Activated T-helper 17 cell treated with anti-CD3 and anti-CD28 coated beads, Interleukin-2, amount 50 U/mL, for 72 hours (primary cell): ENCODE measurements at regions not wholly inside any gene's neighbourhood (a gene's known extent, or its start where the extent isn't known, plus 50 kb on each side); places are given as distances from the start of the nearest gene placed in this dataset.
"Not testable (repeated sequence)": the region's sequence is repeated elsewhere in the genome, so short reads cannot be mapped to it uniquely, and the experiment has no call there.

Source experiments
- ATAC-seq: fragments of 150-1000 bp; cut with Tn5 transposase; replicated peaks from 2 replicates; pipeline ENCODE4 v1.10.0; 2021; ENCODE audit warnings: mild to moderate bottlenecking, moderate library complexity
- H3K27ac Mint-ChIP-seq: one replicate; pipeline ENCODE4 v1.8.0; 2022; ENCODE audit warnings: mixed read lengths
- H3K27me3 Mint-ChIP-seq: one replicate; pipeline ENCODE4 v1.8.0; 2022; ENCODE audit warnings: mixed read lengths
- H3K36me3 Mint-ChIP-seq: one replicate; pipeline ENCODE4 v1.8.0; 2022; ENCODE audit warnings: low read depth, mild to moderate bottlenecking, mixed read lengths
- H3K4me1 Mint-ChIP-seq: one replicate; pipeline ENCODE4 v1.8.0; 2022; ENCODE audit warnings: mixed read lengths
- H3K4me3 Mint-ChIP-seq: one replicate; pipeline ENCODE4 v1.8.0; 2022; ENCODE audit warnings: mild to moderate bottlenecking, mixed read lengths
- H3K9me3 Mint-ChIP-seq: one replicate; pipeline ENCODE4 v1.8.0; 2022; ENCODE audit warnings: mixed read lengths

DNA sequence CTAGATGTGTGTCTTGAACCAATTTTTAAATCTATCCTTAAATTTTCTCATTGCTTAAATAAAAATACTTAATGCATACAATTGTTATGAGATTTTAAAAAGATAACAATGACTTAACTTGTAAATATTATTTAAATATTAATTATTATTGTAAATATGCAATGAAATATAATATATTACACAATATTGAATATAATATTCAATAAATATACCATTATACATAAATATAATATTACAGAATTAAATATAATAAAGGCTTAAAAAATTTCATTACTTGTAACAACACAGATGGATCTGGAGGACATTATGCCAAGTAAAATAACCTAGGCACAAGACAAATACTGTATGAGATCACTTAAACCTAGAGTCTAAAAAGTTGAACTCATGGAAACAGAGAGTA lies 1532.3 kb downstream of the PCDH9 start:
- no peak overlapping the region for H3K4me3 Mint-ChIP-seq
- no peak for ATAC-seq
- no peaks in the 10 kb centered on the region for H3K36me3 Mint-ChIP-seq
- no peaks in the 10 kb centered on the region for H3K27me3 Mint-ChIP-seq
- H3K27ac Mint-ChIP-seq = no peak overlapping the region
- H3K4me1 Mint-ChIP-seq = no peaks in the 10 kb centered on the region
- peaks cover 12% of the 10 kb centered on the region for H3K9me3 Mint-ChIP-seq

DNA sequence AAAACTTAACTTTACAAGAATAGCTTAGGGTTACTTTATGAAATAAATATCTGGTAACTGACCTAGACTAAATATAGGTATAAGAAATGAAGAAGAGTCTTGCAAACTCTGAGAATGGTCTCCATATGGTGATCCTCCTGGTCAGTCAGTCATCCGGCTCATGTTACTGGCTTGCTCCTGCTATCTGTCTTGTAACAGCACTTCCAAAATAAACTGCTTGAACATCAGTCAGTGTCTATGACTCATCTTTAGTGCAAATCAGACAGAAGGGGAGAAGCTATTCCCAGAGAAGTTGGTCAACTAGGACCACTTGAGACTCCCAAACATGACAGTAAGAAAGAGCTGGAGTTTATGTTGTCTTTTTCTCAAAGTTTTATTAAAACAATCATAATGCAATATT lies 1550.9 kb downstream of the PCDH9 start:
- Mint-ChIP-seq H3K27ac (no peak overlapping the region), H3K9me3 (peaks cover 13% of the 10 kb centered on the region), H3K4me1 (no peaks in the 10 kb centered on the region), H3K36me3 (no peaks in the 10 kb centered on the region), H3K4me3 (no peak overlapping the region), H3K27me3 (no peaks in the 10 kb centered on the region)
- ATAC-seq = no peak

DNA sequence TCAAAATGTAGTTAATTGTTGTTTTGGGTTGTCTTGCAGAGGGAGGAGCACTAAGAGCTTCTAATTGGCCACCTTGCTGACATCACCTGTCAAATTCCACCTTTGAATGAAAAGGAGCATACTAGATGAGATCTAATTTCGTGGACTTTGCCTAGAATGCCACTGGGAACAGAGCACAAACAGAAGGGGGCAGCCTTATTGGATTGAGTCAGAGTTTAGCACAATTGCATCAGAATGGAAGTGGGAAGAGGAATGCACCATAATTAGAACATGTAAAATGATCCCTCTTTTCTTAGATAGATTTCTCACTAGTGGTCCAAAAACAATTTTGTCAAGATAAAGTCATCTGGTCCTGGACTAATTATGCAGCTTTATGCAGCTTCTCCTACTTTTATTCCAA lies 1552.2 kb downstream of the PCDH9 start:
- no peak overlapping the region for H3K27ac Mint-ChIP-seq
- no peak for ATAC-seq
- no peaks in the 10 kb centered on the region for H3K27me3 Mint-ChIP-seq
- no peaks in the 10 kb centered on the region for H3K4me1 Mint-ChIP-seq
- H3K9me3 Mint-ChIP-seq = peaks cover 18% of the 10 kb centered on the region
- no peak overlapping the region for H3K4me3 Mint-ChIP-seq
- H3K36me3 Mint-ChIP-seq = no peaks in the 10 kb centered on the region

DNA sequence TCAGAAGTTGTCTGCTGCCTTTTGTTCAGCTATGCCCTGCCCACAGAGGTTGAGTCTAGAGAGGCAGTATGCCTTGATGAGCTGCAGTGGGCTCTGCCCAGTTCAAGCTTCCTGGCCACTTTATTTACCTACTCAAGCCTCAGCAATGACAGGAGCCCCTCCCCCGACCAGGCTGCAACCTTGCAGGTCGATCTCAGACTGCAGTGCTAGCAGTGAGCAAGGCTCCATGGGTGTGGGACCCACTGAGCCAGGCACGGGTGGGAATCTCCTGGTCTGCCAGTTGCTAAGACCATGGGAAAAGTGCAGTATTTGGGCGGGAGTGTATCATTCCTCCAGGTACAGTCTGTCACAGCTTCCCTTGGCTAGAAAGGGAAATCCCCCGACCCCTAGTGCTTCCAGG lies 1554.8 kb downstream of the PCDH9 start:
- not testable (repeated sequence) for ATAC-seq, H3K4me1 Mint-ChIP-seq, H3K27me3 Mint-ChIP-seq, H3K27ac Mint-ChIP-seq, H3K4me3 Mint-ChIP-seq, H3K36me3 Mint-ChIP-seq
- peaks cover 28% of the 10 kb centered on the region for H3K9me3 Mint-ChIP-seq

GRCh38 chr13:65670014-65670625 lies 1560.0 kb downstream of the PCDH9 start:
- ATAC-seq = no peak
- Mint-ChIP-seq H3K36me3 (no peaks in the 10 kb centered on the region), H3K27ac (no peak overlapping the region), H3K27me3 (no peaks in the 10 kb centered on the region), H3K9me3 (peaks cover 24% of the 10 kb centered on the region), H3K4me3 (no peak overlapping the region), H3K4me1 (no peaks in the 10 kb centered on the region)

DNA sequence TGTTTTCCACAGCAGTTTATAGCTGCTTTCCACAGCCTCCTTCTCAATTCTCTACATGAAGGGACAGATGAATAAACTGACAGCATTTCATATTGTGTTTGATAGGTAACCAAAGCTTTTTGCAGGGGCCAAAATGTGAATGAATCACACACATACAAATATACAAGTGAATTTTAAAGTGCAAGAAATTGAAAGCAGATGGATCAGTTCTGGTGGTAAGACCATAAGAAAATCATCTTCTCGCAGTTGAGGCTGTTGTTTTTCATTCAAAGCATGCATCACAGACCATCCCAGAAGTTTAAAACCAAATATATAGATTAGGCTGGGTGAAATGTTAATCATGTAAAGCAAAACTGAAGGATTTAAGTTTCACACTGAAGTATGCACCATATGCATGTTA lies 1569.4 kb downstream of the PCDH9 start:
- H3K4me3 Mint-ChIP-seq = no peak overlapping the region
- peaks cover 11% of the 10 kb centered on the region for H3K9me3 Mint-ChIP-seq
- ATAC-seq = no peak
- H3K27ac Mint-ChIP-seq = no peak overlapping the region
- H3K36me3 Mint-ChIP-seq = no peaks in the 10 kb centered on the region
- H3K27me3 Mint-ChIP-seq = no peaks in the 10 kb centered on the region
- no peaks in the 10 kb centered on the region for H3K4me1 Mint-ChIP-seq

- ATAC-seq = no peak
Observed at GRCh38 chr13:65656740-65657329, 1573.3 kb downstream of the PCDH9 start.

GRCh38 chr13:65653613-65654012 lies 1576.5 kb downstream of the PCDH9 start:
- no peak for ATAC-seq
- no peaks in the 10 kb centered on the region for H3K27me3 Mint-ChIP-seq
- no peak overlapping the region for H3K27ac Mint-ChIP-seq
- H3K9me3 Mint-ChIP-seq = peaks cover 5% of the 10 kb centered on the region
- H3K36me3 Mint-ChIP-seq = no peaks in the 10 kb centered on the region
- H3K4me1 Mint-ChIP-seq = no peaks in the 10 kb centered on the region
- H3K4me3 Mint-ChIP-seq = no peak overlapping the region

More at GRCh38 chr13:65656740-65657329, 1573.3 kb downstream of the PCDH9 start:
- H3K27me3 Mint-ChIP-seq = no peaks in the 10 kb centered on the region
- H3K4me1 Mint-ChIP-seq = no peaks in the 10 kb centered on the region
- no peak overlapping the region for H3K4me3 Mint-ChIP-seq
- H3K36me3 Mint-ChIP-seq = no peaks in the 10 kb centered on the region
- peaks cover 4% of the 10 kb centered on the region for H3K9me3 Mint-ChIP-seq
- no peak overlapping the region for H3K27ac Mint-ChIP-seq

DNA sequence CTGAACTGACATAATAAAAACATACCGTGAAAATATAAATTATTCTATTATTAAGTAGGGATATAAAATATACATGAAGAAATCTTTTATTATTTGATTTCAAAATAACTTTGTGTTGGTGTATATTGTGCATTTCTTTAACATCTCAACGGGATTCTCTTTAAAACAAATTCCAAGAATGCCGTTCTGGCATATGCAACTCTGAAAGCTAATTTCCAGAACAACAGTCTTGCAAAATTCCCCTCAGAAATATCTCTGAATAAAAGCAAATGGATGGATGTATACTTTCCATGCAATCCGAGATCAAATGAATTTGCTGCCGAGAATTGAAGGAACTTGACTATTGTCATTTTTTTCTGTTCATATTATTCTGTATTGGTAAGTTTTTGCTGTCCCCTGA lies 1579.8 kb downstream of the PCDH9 start:
- Mint-ChIP-seq H3K4me1 (no peaks in the 10 kb centered on the region), H3K4me3 (no peak overlapping the region), H3K27ac (no peak overlapping the region), H3K27me3 (no peaks in the 10 kb centered on the region), H3K9me3 (peaks cover 5% of the 10 kb centered on the region), H3K36me3 (no peaks in the 10 kb centered on the region)
- no peak for ATAC-seq

GRCh38 chr13:65642996-65643395 lies 1587.1 kb downstream of the PCDH9 start:
- no peak overlapping the region for H3K27ac Mint-ChIP-seq
- H3K9me3 Mint-ChIP-seq = peaks cover 7% of the 10 kb centered on the region
- no peak for ATAC-seq
- no peaks in the 10 kb centered on the region for H3K27me3 Mint-ChIP-seq
- H3K4me3 Mint-ChIP-seq = no peak overlapping the region
- H3K36me3 Mint-ChIP-seq = no peaks in the 10 kb centered on the region
- no peaks in the 10 kb centered on the region for H3K4me1 Mint-ChIP-seq

DNA sequence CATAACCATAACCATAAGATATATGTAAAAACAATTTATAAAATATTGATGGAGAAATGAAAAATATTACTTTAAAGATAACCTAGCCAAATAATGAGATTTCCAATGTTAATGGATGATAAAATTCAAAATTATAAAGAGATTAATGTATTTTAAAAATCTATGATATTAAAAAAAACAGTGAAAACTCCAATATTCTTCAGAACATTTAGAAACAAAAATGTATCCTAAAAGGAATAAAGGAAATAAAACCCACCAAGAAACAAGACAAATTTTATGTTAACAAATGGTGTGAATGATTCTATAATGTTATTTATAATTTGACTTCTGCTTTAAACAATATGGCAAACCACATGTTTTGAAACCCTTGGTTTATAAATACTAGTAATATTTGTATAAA lies 1587.8 kb downstream of the PCDH9 start:
- H3K9me3 Mint-ChIP-seq = peaks cover 7% of the 10 kb centered on the region
- no peak for ATAC-seq
- no peaks in the 10 kb centered on the region for H3K36me3 Mint-ChIP-seq
- H3K27ac Mint-ChIP-seq = no peak overlapping the region
- no peaks in the 10 kb centered on the region for H3K4me1 Mint-ChIP-seq
- no peaks in the 10 kb centered on the region for H3K27me3 Mint-ChIP-seq
- no peak overlapping the region for H3K4me3 Mint-ChIP-seq

DNA sequence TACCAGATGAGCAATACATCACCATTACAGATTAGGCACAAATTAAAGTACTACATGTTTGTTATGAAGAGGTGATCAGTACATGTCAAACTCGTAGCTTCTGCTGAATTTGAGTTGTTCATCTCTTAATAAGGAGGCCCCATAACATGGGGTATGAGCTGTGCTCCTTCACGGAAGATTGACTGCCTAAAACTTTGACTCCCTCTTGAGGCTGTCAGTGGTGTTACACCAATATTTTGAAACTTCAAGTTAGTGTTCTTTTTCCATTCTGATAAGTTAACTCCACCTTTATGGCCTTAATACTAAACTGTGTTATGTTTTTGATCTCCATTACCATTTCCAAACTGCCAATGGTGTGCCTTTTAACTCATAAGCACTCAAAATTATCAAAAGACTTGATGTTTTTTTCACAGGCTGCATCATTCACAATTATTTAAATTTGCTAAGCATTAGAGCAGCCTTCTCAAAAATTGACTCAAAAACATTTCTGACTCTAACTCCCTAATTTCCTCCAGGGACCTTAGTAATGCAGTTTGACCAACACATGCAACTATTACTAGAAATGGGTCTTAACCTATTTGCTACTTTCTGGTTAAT lies 1591.5 kb downstream of the PCDH9 start:
- Mint-ChIP-seq H3K4me1 (no peaks in the 10 kb centered on the region), H3K9me3 (peaks cover 4% of the 10 kb centered on the region), H3K27me3 (no peaks in the 10 kb centered on the region), H3K36me3 (no peaks in the 10 kb centered on the region), H3K27ac (no peak overlapping the region), H3K4me3 (no peak overlapping the region)
- ATAC-seq = no peak

DNA sequence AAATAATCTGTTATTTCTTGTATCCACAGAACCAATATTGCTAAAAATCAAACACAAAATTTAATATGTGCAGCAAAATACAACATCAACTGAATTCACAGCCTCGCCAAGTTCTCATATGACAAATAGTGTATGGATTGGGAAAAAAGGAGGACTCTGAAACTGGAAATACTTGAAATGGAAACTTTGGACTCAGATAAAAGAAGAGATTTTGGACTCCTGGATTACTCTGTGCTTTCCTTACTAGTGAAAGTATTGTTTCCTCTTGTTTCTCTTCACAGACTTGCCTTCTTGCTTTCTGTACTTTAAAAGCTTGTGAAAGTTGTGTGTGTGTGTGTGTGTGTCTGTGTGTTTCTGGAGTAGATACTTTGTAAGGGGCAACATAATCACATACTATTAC lies 1596.3 kb downstream of the PCDH9 start:
- Mint-ChIP-seq H3K4me1 (no peaks in the 10 kb centered on the region), H3K9me3 (peaks cover 4% of the 10 kb centered on the region), H3K27me3 (no peaks in the 10 kb centered on the region), H3K36me3 (no peaks in the 10 kb centered on the region), H3K27ac (no peak overlapping the region), H3K4me3 (no peak overlapping the region)
- no peak for ATAC-seq

DNA sequence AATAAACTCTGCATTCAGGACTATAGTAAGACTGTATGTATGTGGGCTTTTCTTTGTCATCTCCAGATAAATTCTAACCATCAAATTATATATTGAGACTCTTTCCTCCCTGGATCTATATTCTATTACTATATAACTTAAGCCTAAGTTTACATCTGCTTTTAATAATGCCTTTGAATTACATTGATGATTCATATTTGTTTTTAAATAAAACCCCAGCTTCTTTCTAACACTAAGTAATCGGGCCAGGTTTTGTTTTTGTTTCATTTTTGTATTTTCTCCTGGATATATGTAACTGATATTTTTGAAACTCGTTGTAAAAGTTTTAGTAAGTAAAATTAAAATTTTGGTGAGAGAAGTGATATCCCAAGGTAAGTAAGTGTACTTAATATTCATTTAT lies 1599.1 kb downstream of the PCDH9 start:
- Mint-ChIP-seq H3K4me1 (no peaks in the 10 kb centered on the region), H3K9me3 (peaks cover 5% of the 10 kb centered on the region), H3K27me3 (no peaks in the 10 kb centered on the region), H3K4me3 (no peak overlapping the region), H3K36me3 (no peaks in the 10 kb centered on the region), H3K27ac (no peak overlapping the region)
- ATAC-seq = no peak

- H3K27ac Mint-ChIP-seq = no peak overlapping the region
- ATAC-seq = no peak
- no peaks in the 10 kb centered on the region for H3K27me3 Mint-ChIP-seq
- H3K9me3 Mint-ChIP-seq = peaks cover 9% of the 10 kb centered on the region
- no peaks in the 10 kb centered on the region for H3K4me1 Mint-ChIP-seq
- H3K36me3 Mint-ChIP-seq = no peaks in the 10 kb centered on the region
- no peak overlapping the region for H3K4me3 Mint-ChIP-seq
Observed at GRCh38 chr13:65629926-65630325, 1600.2 kb downstream of the PCDH9 start.
